Mesendoderm (in vitro differentiated cells): ENCODE measurements at regions not wholly inside any gene's neighbourhood (a gene's known extent, or its start where the extent isn't known, plus 50 kb on each side); places are given as distances from the start of the nearest gene placed in this dataset.

Experiments
- DNase-seq: peaks from one replicate; pipeline ENCODE4 v3.0.0; 2013
- H2AK5ac ChIP-seq: 2 replicates; pipeline ENCODE4 v1.6.1; 2013; ENCODE audit warnings: low read length, inconsistent platforms
- H2BK120ac ChIP-seq: 2 replicates; pipeline ENCODE4 v1.6.1; 2013; ENCODE audit warnings: low read depth, mild to moderate bottlenecking, low read length, moderate library complexity, mixed read lengths
- H2BK15ac ChIP-seq: replicated peaks from 2 replicates; pipeline ENCODE4 v1.6.1; 2013; ENCODE audit warnings: low read depth, mild to moderate bottlenecking, moderate library complexity
- H2BK5ac ChIP-seq: 2 replicates; pipeline ENCODE4 v1.6.1; 2013; ENCODE audit warnings: low read length, inconsistent platforms
- H3K18ac ChIP-seq: 2 replicates; pipeline ENCODE4 v1.6.1; 2013; ENCODE audit warnings: mild to moderate bottlenecking, low read length, mixed read lengths
- H3K23ac ChIP-seq: one replicate; pipeline ENCODE4 v1.6.1; 2013; ENCODE audit warnings: low read length
- H3K27ac ChIP-seq: 2 replicates; pipeline ENCODE4 v1.5.1; 2013; ENCODE audit warnings: low read depth, mild to moderate bottlenecking, inconsistent platforms, low read length, moderate library complexity
- H3K27me3 ChIP-seq: 2 replicates; pipeline ENCODE4 v1.6.1; 2013; ENCODE audit warnings: low read length, control low read depth, mild to moderate bottlenecking, inconsistent platforms; ENCODE audit not compliant: insufficient read depth, poor library complexity
- H3K36me3 ChIP-seq: 2 replicates; pipeline ENCODE4 v1.6.1; 2013; ENCODE audit warnings: low read length, inconsistent platforms; ENCODE audit not compliant: control insufficient read depth, insufficient read depth
- H3K4ac ChIP-seq: one replicate; pipeline ENCODE4 v1.6.1; 2013; ENCODE audit warnings: low read depth, mild to moderate bottlenecking, low read length, moderate library complexity
- H3K4me1 ChIP-seq: 2 replicates; pipeline ENCODE4 v1.6.1; 2013; ENCODE audit warnings: low read depth, low read length, inconsistent platforms; ENCODE audit not compliant: control insufficient read depth
- H3K4me2 ChIP-seq: 2 replicates; pipeline ENCODE4 v1.6.1; 2013; ENCODE audit warnings: low read length
- H3K4me3 ChIP-seq: 2 replicates; pipeline ENCODE4 v1.5.1; 2013; ENCODE audit warnings: mild to moderate bottlenecking, low read length
- H3K56ac ChIP-seq: one replicate; pipeline ENCODE4 v1.6.1; 2013; ENCODE audit warnings: low read length
- H3K79me1 ChIP-seq: 2 replicates; pipeline ENCODE4 v1.6.1; 2013; ENCODE audit warnings: low read length, inconsistent platforms
- H3K79me2 ChIP-seq: 2 replicates; pipeline ENCODE4 v1.6.1; 2013; ENCODE audit warnings: mild to moderate bottlenecking, low read length; ENCODE audit not compliant: control insufficient read depth, insufficient read depth
- H3K9ac ChIP-seq: 2 replicates; pipeline ENCODE4 v1.6.1; 2013; ENCODE audit warnings: low read length, inconsistent platforms
- H4K5ac ChIP-seq: one replicate; pipeline ENCODE4 v1.6.1; 2013; ENCODE audit warnings: low read length
- H4K8ac ChIP-seq: one replicate; pipeline ENCODE4 v1.6.1; 2013; ENCODE audit warnings: low read depth, mild to moderate bottlenecking, control low read depth, low read length, moderate library complexity
- WGBS: extraction: QIAGEN DNeasy Blood & Tissue Kit; methylation state at CpG from one replicate; pipeline ENCODE4 v1.1.7; 2013; ENCODE audit warnings: low lambda C conversion rate, missing lambda C conversion rate; ENCODE audit not compliant: insufficient coverage; ENCODE audit errors: extremely low coverage; 5-methylcytosine and 5-hydroxymethylcytosine counted together

DNA sequence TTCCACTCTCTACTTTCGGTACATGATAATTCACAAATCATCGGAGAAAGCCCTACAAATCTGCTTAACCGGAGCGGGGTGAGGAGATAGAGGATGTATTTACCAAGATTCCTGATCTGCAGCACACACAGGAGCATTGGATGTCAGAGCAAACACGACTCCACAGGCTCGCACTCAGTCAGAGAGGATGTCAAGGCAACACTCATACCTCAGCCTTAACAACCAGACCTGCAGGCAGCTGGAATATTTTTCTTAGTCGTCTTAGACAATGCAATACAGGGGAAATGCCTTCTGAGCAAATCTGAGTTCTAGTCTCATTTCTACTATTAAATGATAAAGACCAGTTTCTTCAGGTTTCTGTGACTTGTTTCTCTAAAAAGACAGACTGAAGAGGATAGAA lies 159.3 kb upstream of the CPNE8 start:
- H3K56ac ChIP-seq: no peak overlapping the region
- no peak overlapping the region for H4K8ac ChIP-seq
- H3K36me3 ChIP-seq: no peaks in the 10 kb centered on the region
- no peaks in the 10 kb centered on the region for H3K4me1 ChIP-seq
- H3K9ac ChIP-seq: no peak overlapping the region
- no peak overlapping the region for H4K5ac ChIP-seq
- no peak overlapping the region for H3K27ac ChIP-seq
- no peak overlapping the region for H3K4me2 ChIP-seq
- no peak overlapping the region for H3K4ac ChIP-seq
- H2BK5ac ChIP-seq: no peak overlapping the region
- H3K79me1 ChIP-seq: no peaks in the 10 kb centered on the region
- no peak overlapping the region for H3K4me3 ChIP-seq
- no peaks in the 10 kb centered on the region for H3K79me2 ChIP-seq
- no CpG with 5 or more reads among the region's 7 CpGs for WGBS
- no peak overlapping the region for H3K23ac ChIP-seq
- H2AK5ac ChIP-seq: no peak overlapping the region
- no peak overlapping the region for H2BK120ac ChIP-seq
- H2BK15ac ChIP-seq: no peak overlapping the region
- no peaks in the 10 kb centered on the region for H3K27me3 ChIP-seq
- DNase-seq: peak; percentile 26
- H3K18ac ChIP-seq: no peak overlapping the region

- H3K23ac ChIP-seq: no peak overlapping the region
- H3K79me1 ChIP-seq: no peaks in the 10 kb centered on the region
- H3K4me3 ChIP-seq: no peak overlapping the region
- no peak overlapping the region for H3K4me2 ChIP-seq
- H2BK15ac ChIP-seq: no peak overlapping the region
- H3K9ac ChIP-seq: no peak overlapping the region
- no peaks in the 10 kb centered on the region for H3K79me2 ChIP-seq
- no peaks in the 10 kb centered on the region for H3K27me3 ChIP-seq
- no peak overlapping the region for H2BK120ac ChIP-seq
- no peak overlapping the region for H2AK5ac ChIP-seq
- no peak overlapping the region for H3K4ac ChIP-seq
- no CpG with 5 or more reads among the region's 3 CpGs for WGBS
- H3K36me3 ChIP-seq: no peaks in the 10 kb centered on the region
- H2BK5ac ChIP-seq: no peak overlapping the region
- DNase-seq: peak; percentile 69
- H4K5ac ChIP-seq: no peak overlapping the region
- H3K27ac ChIP-seq: no peak overlapping the region
- no peak overlapping the region for H4K8ac ChIP-seq
- H3K56ac ChIP-seq: no peak overlapping the region
- no peaks in the 10 kb centered on the region for H3K4me1 ChIP-seq
- no peak overlapping the region for H3K18ac ChIP-seq
These were observed 157.0 kb upstream of the CPNE8 start for GRCh38 chr12:39062266-39062996.

GRCh38 chr12:39061576-39061975 lies 156.2 kb upstream of the CPNE8 start:
- no peak for DNase-seq
- Histone ChIP-seq H2AK5ac (no peak overlapping the region), H3K56ac (no peak overlapping the region), H2BK120ac (no peak overlapping the region), H3K4me2 (no peak overlapping the region), H3K18ac (no peak overlapping the region), H2BK5ac (no peak overlapping the region), H3K4me1 (no peaks in the 10 kb centered on the region), H3K23ac (no peak overlapping the region), H3K27ac (no peak overlapping the region), H2BK15ac (no peak overlapping the region), H4K8ac (no peak overlapping the region), H3K79me2 (no peaks in the 10 kb centered on the region), H4K5ac (no peak overlapping the region), H3K4ac (no peak overlapping the region), H3K4me3 (no peak overlapping the region), H3K27me3 (no peaks in the 10 kb centered on the region), H3K79me1 (no peaks in the 10 kb centered on the region), H3K9ac (no peak overlapping the region), H3K36me3 (no peaks in the 10 kb centered on the region)
- WGBS: no CpG with 5 or more reads among the region's 7 CpGs

GRCh38 chr12:39048395-39048794 lies 143.0 kb upstream of the CPNE8 start:
- Histone ChIP-seq H3K27ac (no peak overlapping the region), H4K5ac (no peak overlapping the region), H3K23ac (no peak overlapping the region), H3K36me3 (no peaks in the 10 kb centered on the region), H3K18ac (no peak overlapping the region), H2AK5ac (no peak overlapping the region), H4K8ac (no peak overlapping the region), H3K4me3 (no peak overlapping the region), H3K79me1 (no peaks in the 10 kb centered on the region), H2BK5ac (no peak overlapping the region), H3K9ac (no peak overlapping the region), H3K56ac (no peak overlapping the region), H3K79me2 (no peaks in the 10 kb centered on the region), H3K27me3 (no peaks in the 10 kb centered on the region), H3K4me2 (no peak overlapping the region), H3K4ac (no peak overlapping the region), H3K4me1 (peaks cover under 1% of the 10 kb centered on the region), H2BK15ac (no peak overlapping the region), H2BK120ac (no peak overlapping the region)
- DNase-seq: no peak

DNA sequence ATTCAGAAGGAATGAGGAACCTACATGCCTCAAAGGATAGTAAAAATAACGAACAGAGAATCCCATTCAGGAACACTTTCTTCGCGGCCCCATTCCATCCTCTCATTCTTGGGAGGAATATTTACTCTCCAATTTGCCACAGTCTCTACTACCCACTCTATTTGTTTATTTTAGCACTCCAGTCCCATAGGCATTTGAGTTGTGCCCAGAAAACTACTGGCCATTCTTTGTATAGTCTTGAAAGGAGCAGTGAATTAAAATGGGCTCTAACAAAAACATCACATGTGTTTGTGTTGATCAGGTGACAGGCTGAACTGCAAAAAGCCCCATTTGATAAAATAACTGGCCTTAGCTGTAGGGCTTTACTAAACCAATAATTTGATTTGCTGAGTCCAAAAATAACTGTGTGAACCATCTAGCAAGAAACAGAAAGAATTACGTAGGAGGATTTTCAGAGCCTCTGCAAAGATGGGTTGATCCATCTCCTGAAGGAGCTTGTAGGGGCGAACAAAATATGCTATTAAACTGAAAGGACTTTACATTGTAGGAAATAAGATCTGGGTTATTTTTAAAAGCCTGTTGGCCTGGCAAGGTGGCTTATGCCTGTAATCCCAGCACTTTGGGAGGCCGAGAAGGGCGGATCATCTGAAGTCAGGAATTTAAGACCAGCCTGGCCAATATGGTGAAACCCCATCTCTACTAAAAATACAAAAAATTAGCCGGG lies 142.3 kb upstream of the CPNE8 start:
- no CpG with 5 or more reads among the region's 8 CpGs for WGBS
- H3K27me3 ChIP-seq: no peaks in the 10 kb centered on the region
- H3K79me2 ChIP-seq: no peaks in the 10 kb centered on the region
- H3K56ac ChIP-seq: no peak overlapping the region
- no peak overlapping the region for H3K23ac ChIP-seq
- H4K8ac ChIP-seq: no peak overlapping the region
- H3K4me3 ChIP-seq: no peak overlapping the region
- H4K5ac ChIP-seq: no peak overlapping the region
- H3K79me1 ChIP-seq: no peaks in the 10 kb centered on the region
- H2BK5ac ChIP-seq: no peak overlapping the region
- no peaks in the 10 kb centered on the region for H3K36me3 ChIP-seq
- H3K4me2 ChIP-seq: no peak overlapping the region
- no peak overlapping the region for H2BK15ac ChIP-seq
- no peak for DNase-seq
- H3K4ac ChIP-seq: no peak overlapping the region
- no peak overlapping the region for H3K9ac ChIP-seq
- no peak overlapping the region for H3K18ac ChIP-seq
- no peak overlapping the region for H2BK120ac ChIP-seq
- peaks cover 2% of the 10 kb centered on the region for H3K4me1 ChIP-seq
- no peak overlapping the region for H2AK5ac ChIP-seq
- H3K27ac ChIP-seq: no peak overlapping the region
